ENCODE measurements at regions not wholly inside any gene's neighbourhood (a gene's known extent, or its start where the extent isn't known, plus 50 kb on each side); places are given as distances from the start of the nearest gene placed in this dataset.

GRCh38 chr12:34526946-34527345 is 504.6 kb downstream of the ALG10 start:
- no peak overlapping the region for H3K4me3 ChIP-seq

GRCh38 chr12:34547276-34547675 is 525.0 kb downstream of the ALG10 start:
- intact Hi-C loops (cut with DNase I): no loop called here
- Histone ChIP-seq H3K9me3 (peaks cover 1 to 100% (median 69%) of the 10 kb centered on the region in 12 donors), H3K4me3 (no peak overlapping the region), H3K27ac (no peak overlapping the region), H3K27me3 (no peaks in the 10 kb centered on the region), H3K4me1 (no peaks in the 10 kb centered on the region), H3K36me3 (no peaks in the 10 kb centered on the region)
- TF ChIP-seq POLR2A (IDR thresholded peaks at IDR 0.05): no peak
- TF ChIP-seq CTCF (IDR thresholded peaks at IDR 0.05): no peak
- 75 to 80% (median 78%) methylated on average over 4 of the region's 4 CpGs for WGBS, 4 donors
- DNase-seq: no peak
- no peak for ATAC-seq

More at GRCh38 chr12:34526946-34527345, 504.6 kb downstream of the ALG10 start:
- intact Hi-C loops (cut with DNase I): no loop called here
- Histone ChIP-seq H3K36me3 (no peaks in the 10 kb centered on the region), H3K27me3 (no peaks in the 10 kb centered on the region), H3K27ac (no peak overlapping the region), H3K9me3 (peaks cover 0 to 43% (median 4%) of the 10 kb centered on the region in 12 donors), H3K4me1 (no peaks in the 10 kb centered on the region)
- DNase-seq: no peak
- TF ChIP-seq POLR2A (IDR thresholded peaks at IDR 0.05) (no peak), CTCF (IDR thresholded peaks at IDR 0.05) (no peak)
- no peak for ATAC-seq
- WGBS, 4 donors: 42 to 47% (median 43%) methylated on average over 4 of the region's 4 CpGs

GRCh38 chr12:34591966-34592365 is 569.7 kb downstream of the ALG10 start:
- 61 to 70% (median 65%) methylated on average over 4 of the region's 4 CpGs for WGBS, 4 donors
- ATAC-seq: no peak
- Histone ChIP-seq H3K27ac (no peak overlapping the region), H3K9me3 (peaks cover 3 to 99% (median 89%) of the 10 kb centered on the region in 12 donors), H3K27me3 (no peaks in the 10 kb centered on the region), H3K36me3 (no peaks in the 10 kb centered on the region), H3K4me1 (no peaks in the 10 kb centered on the region), H3K4me3 (no peak overlapping the region)
- no peak for DNase-seq
- intact Hi-C loops (cut with DNase I): no loop called here
- TF ChIP-seq CTCF (IDR thresholded peaks at IDR 0.05) (no peak), POLR2A (IDR thresholded peaks at IDR 0.05) (no peak)

GRCh38 chr12:34595749-34596733 is 573.7 kb downstream of the ALG10 start:
- DNase-seq: peak in 1 of 5 donors; percentile 33

More at GRCh38 chr12:34595749-34596733, 573.7 kb downstream of the ALG10 start:
- Histone ChIP-seq H3K36me3 (no peaks in the 10 kb centered on the region), H3K4me1 (no peaks in the 10 kb centered on the region), H3K27me3 (no peaks in the 10 kb centered on the region), H3K4me3 (no peak overlapping the region), H3K9me3 (peaks cover 3 to 90% (median 58%) of the 10 kb centered on the region in 12 donors), H3K27ac (no peak overlapping the region)
- ATAC-seq: no peak
- 62 to 70% (median 65%) methylated on average over 18 to 19 of the region's 19 CpGs for WGBS, 4 donors
- intact Hi-C loops (cut with DNase I): no loop called here
- TF ChIP-seq CTCF (IDR thresholded peaks at IDR 0.05) (no peak), POLR2A (IDR thresholded peaks at IDR 0.05) (no peak)

Measured in heart left ventricle (tissue), 16 donors.